ENCODE measurements at regions not wholly inside any gene's neighbourhood (a gene's known extent, or its start where the extent isn't known, plus 50 kb on each side); places are given as distances from the start of the nearest gene placed in this dataset.

DNA sequence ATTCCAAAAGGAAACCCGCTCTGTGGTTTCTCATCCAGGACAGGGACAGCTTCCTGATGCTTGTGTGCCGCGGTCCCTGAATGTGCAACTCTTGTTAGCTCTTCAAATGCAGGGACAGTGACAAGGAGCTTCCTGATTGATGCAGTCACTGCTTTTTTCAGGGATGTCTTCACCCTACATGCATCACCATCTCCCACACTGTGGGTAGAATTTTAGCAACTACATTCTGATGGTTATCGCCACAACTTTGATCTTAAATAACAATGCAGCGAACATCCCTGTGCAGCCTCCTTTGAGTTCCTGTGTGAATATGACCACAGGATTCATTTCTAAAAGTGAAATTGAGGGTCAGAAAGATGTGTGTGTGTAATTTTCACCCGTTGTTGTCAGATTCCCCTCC, 115.0 kb downstream of the GGTLC2 start:
- DNase-seq: no peak

DNA sequence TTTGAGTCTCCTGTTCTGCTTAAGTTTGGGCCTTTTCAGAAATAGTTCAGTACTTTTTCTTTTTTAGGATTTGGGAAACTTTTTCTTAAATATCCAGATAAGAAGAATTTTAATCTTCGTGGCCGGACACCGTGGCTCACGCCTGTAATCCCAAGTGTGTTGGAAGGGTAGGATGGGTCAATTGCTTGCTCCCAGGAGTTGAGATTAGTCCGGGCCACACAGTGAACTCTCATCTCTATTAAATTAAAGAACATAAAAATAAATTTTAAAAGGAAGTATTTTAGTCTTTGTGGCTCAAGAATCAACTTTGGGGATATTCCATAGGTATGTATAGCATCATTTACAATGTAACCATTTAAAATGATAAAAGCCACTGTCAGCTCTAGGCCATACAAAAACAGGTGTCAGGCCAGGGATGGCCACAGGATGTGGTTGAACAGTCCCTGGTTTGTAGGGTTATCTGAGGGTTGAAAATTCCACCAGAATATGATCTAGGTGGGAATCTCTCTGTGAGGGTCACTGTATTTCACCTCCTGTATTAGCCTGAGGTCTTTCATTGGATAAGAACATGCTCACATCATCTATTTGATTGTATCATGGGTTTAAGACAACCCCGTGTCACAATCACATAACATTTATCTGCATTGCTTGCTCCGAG, 115.6 kb downstream of the GGTLC2 start:
- DNase-seq: no peak

DNA sequence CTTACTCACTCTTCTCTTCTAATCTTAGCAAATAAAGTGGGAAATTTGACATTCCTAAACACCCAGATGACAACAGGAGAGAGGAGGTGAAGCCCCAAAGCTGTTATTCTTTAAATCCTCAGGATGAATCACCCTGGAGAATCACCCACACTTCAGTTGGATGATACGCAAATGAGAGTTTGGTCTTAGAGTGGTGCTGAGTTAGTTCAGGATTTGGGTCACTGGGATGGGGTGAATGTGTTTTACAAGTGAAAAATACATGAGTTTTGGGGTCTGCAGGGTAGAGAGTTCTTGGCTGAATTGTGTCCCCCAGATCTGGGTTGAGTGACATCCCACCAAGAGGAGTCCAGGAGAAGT, 117.2 kb downstream of the GGTLC2 start:
- no peak for DNase-seq

DNA sequence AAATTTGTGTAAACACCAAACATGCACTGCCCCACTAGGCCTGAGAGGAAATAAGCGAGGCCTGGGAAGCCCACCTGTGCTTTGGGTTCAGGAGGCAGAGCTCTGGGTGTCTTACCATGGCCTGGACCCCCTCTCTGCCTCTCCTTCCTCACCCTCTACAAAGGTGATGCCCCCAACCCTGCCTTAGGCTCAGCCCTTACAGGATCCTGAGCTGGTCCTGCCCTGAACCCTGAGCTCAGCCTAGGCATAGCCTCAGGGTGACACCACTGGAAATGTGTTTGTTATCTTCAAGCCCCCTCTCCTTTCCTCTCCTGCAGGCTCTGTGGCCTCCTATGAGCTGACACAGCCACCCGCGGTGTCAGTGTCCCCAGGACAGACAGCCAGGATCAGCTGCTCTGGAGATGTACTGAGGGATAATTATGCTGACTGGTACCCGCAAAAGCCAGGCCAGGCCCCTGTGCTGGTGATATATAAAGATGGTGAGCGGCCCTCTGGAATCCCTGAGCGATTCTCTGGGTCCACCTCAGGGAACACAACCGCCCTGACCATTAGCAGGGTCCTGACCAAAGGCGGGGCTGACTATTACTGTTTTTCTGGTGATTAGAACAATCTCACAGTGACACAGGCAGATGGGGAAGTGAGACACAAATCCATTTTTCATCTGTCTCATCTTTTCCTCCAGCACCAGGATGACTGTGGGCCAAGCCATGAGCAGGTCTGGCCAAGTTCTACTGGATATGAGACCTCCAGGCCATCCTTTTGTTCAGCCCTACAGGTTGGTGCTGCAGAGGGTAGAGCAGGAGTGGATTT, 117.8 kb downstream of the GGTLC2 start:
- DNase-seq: no peak

DNA sequence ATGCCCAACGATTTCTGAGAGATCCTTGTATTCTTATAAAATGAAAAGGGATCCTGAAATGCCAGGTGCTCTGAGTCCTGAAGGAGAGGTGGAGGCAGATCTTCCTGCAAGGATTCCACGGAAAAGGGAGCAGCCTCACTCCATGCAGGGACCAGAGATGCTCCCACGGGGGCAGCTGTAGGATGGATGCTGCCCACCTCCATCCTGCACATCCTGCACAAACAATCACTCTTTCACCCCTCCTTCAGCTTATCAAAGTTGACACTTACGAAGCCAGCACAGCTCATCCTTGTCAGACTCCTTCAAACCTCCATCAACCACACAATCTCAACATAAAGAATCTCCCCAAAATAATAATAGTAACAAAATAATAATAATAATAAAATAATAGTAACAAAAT, 119.1 kb downstream of the GGTLC2 start:
- DNase-seq: no peak

DNA sequence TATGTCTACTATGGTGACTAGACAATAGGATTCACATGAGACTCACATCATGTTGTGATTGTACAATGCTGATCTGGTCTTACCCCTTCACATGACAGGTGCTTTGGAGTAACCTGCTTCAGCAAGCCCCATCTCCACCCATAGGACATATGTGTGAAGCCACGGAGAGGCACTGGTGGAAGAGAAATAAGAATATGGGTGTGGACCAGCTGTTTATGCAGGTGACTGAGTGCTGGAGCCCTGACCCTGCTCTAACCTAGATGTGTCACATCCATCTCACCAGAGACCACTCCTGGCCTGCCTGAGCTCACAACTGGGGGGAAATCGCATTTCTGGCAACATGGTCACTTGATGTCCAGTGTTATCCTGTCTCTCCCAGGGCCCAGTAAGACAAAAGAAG, 119.7 kb downstream of the GGTLC2 start:
- no peak for DNase-seq

DNA sequence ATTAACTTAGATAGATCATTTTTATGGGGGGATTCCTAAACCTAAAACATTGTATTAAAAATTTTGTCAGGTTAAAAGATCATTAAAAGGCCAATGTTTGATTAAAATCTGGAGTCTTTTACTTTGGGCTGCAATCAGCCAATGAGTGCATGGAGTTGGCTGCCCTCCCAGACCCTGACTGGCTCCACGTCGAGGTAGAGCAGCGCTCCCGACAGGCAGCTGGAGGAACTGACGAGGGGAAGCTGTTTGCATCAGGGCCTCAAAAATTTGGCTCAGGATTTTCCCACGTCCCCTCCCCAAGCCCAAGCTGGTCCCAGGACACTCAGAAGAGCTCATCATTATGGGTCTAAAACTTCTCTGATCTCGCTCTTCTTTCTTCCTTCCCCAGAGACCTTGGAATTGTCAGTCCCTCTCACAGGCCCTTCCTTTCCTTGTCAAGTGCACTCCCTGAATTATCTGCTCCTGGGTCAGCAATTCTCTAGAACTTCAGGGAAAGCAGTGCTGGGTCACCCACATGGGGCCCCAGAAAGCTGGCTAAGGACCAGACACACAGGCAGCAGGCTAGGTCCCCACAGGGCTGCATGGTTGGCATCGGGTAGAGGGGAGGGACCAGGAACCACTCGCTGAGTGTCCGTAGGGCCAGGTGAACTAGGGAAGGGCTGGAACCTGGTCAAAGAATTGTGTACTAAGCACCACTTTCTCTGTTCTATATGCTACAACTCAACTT, 119.6 kb upstream of the IGLL5 start:
- DNase-seq: peak; percentile 24

DNA sequence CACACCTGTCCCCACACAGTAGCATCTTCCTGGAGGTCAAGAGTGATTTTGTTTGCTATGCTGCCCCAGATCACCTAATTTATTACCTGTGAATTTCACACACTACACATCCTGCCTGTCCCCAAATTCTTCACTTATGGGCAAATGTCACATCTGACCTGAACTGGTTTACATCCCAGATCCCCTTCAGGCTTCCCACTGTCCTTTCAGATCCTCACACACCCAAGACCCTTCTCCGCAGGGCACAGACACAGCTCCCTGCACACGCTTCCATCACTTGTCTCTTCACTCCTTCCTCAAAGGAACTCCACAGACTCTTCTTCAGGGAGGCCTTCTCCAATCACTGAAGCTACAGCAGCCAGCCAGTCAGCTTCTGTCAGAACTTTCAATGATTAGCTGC, 118.7 kb upstream of the IGLL5 start:
- DNase-seq: no peak

DNA sequence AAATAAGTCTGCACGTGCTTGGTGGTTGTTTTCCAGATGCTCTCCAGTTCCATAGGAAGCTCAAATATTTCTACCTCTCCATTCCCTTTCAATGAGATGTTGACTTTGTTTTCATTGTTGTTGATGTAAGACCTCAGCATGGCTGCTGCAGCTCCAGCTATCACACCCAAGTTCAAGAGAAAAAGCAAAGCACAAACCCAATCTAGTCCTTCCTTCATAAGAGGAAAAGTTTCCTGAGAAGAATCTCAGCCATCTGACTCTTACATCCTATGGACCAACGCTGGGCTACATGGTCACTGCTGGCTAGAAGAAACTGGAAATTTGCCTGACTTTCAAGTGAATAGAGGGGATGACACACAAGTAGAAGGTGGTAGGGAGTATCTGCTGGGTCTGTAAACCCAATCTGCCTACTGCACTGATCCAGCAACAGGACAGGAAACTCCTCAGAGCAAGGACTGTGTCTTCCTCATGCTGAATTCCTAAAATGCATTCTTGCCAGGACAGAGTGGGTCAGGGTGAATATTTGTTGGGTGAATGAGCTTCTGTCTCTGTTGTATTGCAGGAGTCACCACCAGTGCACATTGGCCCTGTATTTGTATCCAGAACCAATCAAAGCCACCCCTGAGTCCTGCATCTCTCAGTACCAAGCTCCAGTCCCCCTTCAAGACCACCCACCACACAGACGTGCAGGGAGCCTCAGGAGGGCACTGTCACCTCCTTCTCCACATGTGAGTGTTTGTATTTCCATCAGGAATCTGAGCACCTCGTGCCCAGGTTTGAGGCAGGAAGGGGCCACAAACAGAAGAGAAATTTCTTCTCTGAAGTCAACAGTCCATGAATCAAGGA, 118.0 kb upstream of the IGLL5 start:
- DNase-seq: peak; percentile 1

DNA sequence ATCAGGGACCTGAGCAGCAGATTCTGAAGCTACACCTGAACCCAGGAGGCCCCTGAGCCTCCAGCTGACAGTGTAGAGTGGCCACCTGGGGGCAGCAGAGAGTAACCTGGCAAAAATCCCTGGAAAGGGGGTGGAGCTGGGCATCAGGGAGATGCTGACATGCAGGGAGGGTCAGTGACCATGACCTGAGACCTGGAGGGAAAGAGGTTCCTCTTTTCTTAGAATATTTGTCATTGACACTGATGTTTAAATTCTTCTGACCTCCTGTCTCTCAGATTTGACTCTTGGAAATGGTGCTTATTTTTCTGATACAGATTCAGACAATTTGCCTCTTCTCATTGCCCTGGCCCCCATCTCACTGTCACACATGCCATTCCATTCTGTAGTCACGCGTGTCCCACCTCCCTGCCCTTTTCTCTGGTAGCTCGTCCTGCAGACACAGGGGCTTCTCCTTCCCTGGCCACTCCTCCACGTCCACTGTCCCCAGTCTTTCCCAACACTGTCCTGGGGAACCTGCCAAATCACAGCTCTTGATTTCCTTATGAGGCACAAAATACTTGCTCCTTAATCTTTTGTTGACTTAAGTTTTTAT, 117.2 kb upstream of the IGLL5 start:
- DNase-seq: peak; percentile 77

DNA sequence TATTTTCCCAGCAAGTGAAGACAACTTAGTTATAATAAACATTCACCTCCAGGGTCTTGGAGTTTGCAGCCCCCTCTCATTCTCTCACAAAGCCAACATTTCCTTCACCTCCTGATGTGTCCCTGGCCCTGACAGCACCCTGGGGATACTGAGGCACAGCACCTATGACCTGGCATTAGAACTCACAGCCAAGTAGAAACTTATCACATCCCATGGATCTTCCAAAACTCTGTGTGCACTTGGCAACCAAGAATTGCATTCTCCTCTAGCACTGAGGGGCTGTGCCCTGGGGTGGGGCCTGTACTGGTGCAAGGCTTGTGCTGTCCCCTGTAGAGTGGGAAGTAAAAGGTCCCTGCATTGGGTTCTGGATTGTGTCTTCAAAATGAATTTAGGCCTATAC, 116.7 kb upstream of the IGLL5 start:
- DNase-seq: no peak

DNA sequence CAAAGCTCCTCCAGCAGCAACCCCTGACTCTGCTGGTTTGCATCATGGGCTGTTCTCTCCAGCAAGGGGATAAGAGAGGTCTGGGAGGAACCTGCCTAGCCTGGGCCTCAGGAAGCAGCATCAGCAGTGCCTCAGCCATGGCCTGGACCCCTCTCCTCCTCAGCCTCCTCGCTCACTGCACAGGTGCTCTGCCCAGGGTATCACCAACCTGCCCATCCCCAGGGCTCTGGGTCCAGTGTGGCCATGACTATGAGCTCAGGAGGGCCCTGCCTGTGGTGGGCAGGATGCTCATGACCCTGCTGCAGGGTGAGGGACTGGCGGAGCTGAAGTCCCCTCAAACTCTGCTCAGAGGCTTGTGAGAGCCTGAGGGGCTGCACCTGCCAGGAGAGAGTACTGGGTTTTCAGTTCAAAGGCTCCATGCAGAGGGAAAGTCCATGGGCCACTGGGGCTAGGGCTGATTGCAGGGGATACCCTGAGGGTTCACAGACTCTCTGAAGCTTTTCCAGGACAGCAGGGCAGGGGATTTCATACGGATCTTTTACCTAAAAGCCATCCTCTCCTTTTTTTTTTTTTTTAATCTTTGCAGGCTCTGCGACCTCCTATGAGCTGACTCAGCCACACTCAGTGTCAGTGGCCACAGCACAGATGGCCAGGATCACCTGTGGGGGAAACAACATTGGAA, 115.8 kb upstream of the IGLL5 start:
- DNase-seq: no peak

DNA sequence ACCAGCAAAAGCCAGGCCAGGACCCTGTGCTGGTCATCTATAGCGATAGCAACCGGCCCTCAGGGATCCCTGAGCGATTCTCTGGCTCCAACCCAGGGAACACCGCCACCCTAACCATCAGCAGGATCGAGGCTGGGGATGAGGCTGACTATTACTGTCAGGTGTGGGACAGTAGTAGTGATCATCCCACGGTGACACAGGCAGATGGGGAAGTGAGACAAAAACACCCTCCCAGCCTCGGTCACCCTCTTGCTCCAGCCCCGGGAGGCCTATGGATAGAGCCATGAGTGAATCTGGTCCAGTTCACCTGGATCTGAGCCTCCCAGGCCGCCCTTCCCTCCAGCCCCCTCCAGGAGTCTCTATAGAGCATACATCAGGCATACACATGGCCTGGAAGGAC, 115.2 kb upstream of the IGLL5 start:
- DNase-seq: no peak

DNA sequence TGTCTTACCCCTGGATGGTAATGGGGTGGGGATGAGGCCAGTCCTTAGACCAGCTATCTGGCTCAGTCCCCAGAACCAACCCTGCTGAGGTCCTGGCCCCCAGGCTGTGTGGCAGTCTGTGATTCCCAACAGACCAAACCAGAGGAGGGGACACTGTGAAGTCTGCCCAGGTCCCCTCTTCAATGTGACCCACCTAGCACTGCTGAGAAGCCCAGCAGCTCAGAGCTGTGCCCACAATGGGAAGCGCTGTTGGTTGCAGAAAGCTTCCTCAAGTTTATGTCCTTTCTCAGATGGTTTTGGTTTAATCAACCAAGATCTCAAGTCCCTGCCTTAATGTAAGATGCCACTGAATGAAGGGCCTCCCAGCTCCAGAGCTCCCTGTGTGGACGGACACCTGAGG, 114.7 kb upstream of the IGLL5 start:
- no peak for DNase-seq

DNA sequence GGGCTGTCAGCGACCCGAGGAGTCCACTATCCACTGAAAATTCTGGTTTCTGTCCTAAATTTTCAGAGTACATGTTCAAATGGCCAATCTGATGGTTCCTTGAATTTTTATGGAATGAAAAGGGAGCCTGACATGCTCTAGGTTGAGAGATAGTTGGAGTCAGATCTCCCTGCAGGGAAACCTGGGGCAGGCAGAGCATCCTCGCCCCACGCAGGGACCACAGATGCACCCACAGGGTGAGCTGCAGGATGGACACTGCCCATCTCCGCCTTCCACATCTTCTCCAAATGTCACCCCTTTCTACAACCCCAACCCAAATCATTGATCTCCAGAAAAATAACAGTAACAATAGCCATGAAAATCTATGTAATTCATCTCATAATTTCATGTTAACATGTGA, 114.2 kb upstream of the IGLL5 start:
- no peak for DNase-seq

DNA sequence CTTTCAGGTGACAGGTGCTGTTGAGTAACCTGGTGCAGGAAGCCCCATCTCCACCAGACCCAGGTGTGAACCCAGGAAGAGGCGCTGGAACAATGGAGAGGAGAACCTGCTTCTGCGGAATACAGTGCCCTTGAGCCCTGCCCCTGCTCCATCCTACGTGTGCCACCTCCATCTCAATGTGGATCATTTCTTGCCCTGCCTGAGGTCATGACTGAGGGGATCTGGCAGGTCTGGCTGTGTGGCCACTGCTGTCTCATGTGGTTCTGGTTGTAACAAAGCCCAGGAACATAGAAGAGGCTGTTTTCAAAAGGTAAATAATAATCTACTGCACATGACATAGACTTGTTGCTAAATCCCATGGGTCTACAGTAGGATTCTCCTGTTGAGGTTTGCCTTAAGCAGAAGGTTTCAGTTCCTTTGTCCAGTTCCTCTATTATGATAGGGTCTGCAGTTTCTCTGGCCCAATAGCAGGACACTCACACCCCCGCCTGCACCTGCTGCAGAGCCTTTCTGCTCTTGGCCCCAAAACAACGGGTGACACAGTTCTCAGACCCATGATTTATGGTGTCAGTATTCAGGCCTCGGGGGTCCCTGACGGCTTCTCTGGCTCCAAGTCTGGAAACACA, 113.5 kb upstream of the IGLL5 start:
- no peak for DNase-seq

DNA sequence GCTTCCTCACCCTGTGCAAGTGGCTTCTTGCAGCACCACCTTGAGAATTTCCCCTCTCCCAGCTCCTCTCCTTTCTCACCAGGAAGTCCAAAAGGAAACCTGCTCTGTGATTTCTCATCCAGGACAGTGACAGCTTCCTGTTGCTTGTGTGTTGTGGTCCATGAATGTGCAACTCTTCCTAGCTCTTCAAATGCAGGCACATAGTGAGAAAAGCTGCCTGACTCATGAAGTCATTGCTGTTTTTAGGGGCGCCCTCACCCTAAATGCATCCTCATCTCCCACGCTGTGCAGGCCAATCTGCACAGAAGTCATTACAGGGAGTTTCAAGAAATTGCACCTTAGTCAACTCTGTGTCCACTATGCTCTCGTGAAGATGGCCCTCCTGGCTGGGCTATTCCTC, 112.9 kb upstream of the IGLL5 start:
- DNase-seq: peak; percentile 2

DNA sequence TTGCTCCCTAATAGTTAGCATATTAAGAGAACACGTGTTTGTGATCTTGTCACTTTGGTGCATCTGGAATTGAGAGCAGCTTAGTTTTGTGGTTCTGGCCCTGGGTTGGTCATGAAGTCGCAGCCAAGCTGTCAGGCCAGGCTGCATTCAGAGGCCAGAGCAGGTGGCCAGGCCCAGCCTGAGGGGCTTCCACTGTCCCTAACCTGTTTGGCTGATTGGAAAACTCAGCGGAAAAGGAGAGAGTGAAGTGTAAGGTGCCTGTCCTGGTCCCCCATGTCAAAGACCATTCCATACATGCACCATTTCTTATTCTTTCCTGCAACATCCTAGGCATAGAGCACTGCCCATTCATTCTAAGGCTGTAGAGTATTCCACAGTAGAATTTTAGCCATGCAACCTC, 111.5 kb upstream of the IGLL5 start:
- no peak for DNase-seq

DNA sequence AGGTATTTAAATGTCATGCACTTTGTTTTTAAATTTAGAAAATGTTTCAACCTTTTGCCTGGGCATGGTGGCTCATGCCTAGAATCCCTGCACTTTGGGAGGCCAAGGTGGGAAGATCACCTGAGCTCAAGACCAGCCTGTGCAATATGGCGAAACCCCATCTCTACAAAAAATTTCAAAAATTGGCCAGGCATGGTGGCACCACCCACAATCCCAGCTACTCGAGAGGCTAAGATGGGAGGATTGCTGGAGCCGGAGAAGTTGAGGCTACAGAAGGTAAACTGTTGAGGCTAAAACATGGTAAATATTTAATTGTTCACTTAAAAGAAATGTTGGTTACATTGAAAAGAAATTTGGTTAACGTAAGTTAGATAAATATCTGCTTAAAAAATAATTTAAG, 108.4 kb upstream of the IGLL5 start:
- no peak for DNase-seq

DNA sequence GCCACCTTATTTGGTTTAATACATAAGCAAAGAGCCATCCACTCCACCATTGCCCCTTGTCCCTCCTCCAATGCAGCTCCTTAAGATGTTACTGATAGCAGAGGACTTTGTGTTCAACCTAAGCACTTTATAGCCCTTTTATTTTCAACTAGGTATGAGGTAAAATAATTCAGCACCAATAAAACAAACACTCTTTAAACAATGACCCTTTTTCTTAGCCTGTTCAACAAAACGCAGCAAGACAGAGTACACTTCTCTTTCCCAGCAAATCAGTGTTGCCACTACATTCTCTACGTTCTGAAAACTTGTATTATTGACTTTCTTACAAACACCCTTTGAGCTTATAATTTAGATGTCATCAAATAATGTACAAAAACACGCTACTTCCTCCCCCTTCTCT, 104.0 kb upstream of the IGLL5 start:
- no peak for DNase-seq

DNA sequence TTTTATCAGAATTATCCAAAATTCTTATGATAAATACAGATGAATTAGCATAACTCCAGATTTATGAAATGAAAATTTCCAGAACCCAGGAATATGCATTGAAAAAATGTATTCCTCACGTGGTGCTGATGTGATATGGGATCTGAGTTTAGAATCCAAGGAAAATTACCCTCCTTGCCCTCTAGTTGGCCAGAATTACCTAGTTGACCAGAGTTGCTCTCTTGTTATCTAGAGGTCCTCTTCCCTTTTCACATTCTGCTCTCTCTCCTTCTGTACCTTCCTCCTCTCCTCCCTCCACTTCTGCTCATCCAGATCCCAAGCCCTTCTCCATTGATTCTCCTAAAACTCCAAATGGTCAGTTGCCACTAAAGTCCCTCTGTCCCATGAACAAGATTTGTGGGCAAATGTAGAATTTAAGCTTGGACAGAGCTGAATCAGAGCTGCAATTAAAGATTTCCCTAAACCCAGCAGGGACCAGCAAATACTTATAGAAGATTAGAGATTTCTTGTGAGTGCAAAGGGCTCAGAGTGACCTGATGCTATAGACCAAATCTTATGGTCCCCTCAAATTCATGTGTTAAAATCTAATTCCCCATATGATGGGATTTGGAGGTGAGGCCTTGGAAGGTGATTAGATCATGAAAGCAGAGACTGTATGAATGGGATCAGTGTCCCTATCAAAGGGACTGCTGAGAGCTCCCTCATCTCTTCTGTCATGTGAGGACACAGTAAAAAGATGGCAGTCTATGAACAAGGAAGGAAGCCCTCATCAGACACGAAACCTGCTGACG, 103.2 kb upstream of the IGLL5 start:
- DNase-seq: no peak

All from stimulated activated CD8-positive, alpha-beta memory T cell treated with anti-CD3 and anti-CD28 coated beads, Interleukin-4, amount 100 ng/mL, for 48 hours (primary cell).